ENCODE measurements at regions not wholly inside any gene's neighbourhood (a gene's known extent, or its start where the extent isn't known, plus 50 kb on each side); places are given as distances from the start of the nearest gene placed in this dataset.

DNA sequence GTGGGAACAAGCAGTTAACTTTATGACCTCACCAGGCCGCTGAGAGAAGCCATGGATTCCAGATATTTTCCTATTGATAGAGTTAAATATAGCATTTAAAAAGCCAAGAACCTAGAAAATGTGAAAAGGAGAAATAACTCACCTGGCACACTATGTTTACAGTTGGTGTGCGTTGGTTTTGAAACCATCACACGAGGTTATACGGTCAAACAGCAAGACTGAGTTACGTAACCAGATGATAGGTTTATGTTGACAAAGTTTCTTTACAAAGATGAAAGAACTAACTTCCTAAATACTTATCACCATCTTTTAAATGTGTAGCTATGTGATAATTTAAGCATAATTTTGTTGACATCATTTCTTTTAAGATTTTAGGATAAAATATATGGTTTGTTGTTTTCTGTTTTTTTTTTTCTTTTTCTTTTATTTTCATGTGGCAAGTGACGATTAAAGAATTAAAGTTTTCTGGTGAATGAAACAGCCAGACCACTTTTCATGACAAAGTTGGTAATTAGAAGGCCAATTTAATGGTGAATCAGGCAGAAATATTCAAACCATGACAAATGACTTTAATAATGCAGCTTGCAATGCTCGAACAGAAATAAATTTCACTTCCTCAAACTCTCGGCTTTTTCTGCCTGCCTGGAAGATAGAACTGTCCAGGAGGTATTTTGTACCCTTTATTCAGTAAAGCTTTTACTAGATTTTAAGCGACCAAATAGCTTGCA lies 339.1 kb upstream of the OBI1 start:
- in situ Hi-C loops (cut with MboI; ENCODE audit: low sequenced_read_pairs): no loop called here

DNA sequence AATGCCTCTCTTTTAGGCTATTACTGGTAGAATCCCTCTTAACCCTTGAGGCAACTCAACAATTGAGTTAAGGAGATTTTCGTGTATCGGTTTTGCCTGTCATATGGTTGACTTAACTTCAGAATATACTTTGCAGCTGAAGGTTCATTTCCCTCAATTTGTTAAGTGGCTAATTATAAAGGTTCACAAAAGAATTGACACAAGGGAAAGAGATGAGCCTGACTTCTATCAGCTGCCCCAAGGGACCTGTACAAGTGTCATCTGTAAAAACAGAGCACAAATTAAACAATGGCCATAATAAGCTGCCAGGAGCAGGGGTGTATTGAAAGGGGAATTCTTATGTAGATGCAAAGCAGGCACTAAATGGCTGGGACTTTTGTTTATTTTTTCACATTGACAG lies 334.8 kb upstream of the OBI1 start:
- in situ Hi-C loops (cut with MboI; ENCODE audit: low sequenced_read_pairs): no loop called here

GRCh38 chr13:78981913-78982312 lies 323.0 kb upstream of the OBI1 start:
- in situ Hi-C loops (cut with MboI; ENCODE audit: low sequenced_read_pairs): no loop called here

GRCh38 chr13:78979349-78979748 lies 320.4 kb upstream of the OBI1 start:
- in situ Hi-C loops (cut with MboI; ENCODE audit: low sequenced_read_pairs): loop anchor here (5.0 kb wide), 1 partner anchor 837 kb away; no protein-coding TSS in a partner anchor

DNA sequence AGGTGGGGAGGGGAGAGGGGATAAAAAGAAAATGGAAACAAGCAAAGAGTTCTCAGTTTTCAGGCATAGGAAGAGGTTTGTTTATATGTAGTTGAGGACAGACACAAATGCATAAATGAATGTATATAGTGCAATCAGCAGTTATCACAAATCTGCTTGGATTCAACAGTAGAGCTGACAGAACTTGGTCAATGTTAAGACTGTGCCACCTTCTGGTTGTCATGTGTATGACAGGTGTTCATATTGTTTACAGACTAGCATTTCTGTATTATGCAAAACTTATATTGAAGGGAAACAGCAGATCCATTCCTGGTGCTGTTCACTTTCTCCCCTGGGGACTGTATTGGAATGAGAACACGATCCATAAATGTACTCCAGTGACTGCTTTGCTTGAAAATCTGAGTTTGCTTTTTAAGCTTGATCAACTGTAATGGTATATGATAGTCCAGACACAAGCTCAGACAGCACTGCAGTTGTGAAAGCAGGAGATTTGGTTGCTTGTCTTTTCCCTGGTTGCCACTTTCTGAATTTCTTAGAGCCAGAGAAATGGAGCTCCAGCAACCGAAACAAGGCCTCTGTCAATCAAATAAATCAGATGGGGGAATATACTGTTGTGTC lies 319.5 kb upstream of the OBI1 start:
- in situ Hi-C loops (cut with MboI; ENCODE audit: low sequenced_read_pairs): loop anchor here (5.0 kb wide), 1 partner anchor 836 kb away; no protein-coding TSS in a partner anchor

DNA sequence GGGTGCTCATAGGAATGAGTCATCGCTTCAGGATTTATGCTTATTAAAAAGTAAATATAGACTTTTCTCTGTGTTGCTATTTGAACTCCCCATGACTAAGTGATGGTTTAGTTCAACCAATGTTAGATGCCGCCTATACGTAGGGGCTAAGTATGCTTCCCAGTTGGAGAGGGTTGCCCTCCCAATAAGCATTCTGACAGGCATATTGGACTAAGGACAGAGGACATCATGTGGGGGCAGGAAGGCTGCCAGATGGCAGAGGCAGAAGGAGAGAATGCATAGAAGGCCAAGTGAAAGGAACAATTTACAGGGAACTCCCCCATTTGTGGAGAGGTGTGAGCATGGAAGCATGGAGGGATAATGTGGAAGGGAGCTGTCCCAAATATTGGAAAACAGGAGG lies 318.4 kb upstream of the OBI1 start:
- in situ Hi-C loops (cut with MboI; ENCODE audit: low sequenced_read_pairs): loop anchor here (5.0 kb wide), 1 partner anchor 835 kb away; no protein-coding TSS in a partner anchor

GRCh38 chr13:78976696-78977095 lies 317.7 kb upstream of the OBI1 start:
- in situ Hi-C loops (cut with MboI; ENCODE audit: low sequenced_read_pairs): loop anchor here (5.0 kb wide), 1 partner anchor 834 kb away; no protein-coding TSS in a partner anchor

- in situ Hi-C loops (cut with MboI; ENCODE audit: low sequenced_read_pairs): no loop called here
Measured at GRCh38 chr13:78972561-78972960, 313.6 kb upstream of the OBI1 start.

DNA sequence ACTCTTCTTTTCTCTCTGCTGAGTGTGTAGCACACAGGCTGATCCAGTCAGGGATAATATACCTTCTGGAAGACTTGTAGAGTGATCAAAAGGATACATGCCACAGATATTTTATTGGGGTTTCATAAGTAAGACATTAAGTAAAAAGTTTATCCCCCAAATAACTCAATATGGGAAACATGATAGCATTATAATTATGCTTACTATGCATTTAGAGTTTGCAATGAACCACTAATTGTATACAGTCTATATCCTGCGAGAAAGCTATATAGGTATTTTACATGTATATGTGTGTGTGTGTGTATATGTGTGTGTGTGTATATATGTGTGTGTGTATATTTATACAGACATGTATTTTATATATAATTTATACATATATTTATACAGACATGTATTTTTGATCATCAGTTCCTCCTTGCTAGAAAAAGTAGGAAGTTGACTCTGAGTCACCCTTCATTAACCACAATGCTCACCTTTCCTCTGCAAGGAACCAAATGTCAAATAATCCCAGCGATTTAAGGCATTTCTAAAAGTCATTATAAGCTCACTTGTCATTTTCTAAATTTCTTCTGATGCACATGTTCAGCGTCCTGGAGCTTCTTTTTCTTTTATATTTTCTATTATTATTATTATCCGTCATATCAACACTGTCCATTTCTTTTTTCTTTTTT lies 312.5 kb upstream of the OBI1 start:
- in situ Hi-C loops (cut with MboI; ENCODE audit: low sequenced_read_pairs): no loop called here

- in situ Hi-C loops (cut with MboI; ENCODE audit: low sequenced_read_pairs): no loop called here
Measured at GRCh38 chr13:78960881-78961280, 301.9 kb upstream of the OBI1 start.

- in situ Hi-C loops (cut with MboI; ENCODE audit: low sequenced_read_pairs): no loop called here
Measured at GRCh38 chr13:78958006-78958405, 299.1 kb upstream of the OBI1 start.

DNA sequence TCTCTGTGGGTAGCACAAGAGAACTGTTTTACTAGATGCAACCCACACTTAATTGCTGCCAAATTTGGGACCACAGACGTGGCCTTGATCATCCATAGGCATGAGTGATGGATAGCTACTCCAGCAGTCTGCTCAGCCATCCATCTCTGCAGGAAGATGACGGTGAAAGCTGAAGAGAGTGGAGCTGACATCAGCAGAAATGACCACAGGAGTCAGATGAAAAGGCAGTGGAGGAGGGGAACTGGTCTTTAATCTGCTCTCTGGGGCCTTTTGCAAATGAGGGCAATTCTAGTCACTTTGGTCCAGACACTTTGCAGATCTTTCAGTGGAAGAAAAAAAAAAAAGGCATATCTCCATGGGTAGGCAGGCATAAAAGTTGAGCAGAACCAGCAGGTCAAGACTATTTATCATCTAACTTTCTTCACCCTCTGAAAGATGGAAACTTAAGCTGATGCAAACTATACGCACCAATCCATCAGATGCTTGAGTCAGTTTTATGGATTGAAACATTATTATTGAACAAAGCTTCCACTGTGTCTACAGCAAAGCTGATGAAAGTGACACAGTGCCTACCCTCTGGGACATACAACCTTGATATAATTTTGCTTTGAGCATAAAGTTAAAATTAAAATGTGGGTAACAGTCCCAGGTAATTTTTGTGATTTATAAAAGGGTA lies 281.6 kb upstream of the OBI1 start:
- in situ Hi-C loops (cut with MboI; ENCODE audit: low sequenced_read_pairs): no loop called here

DNA sequence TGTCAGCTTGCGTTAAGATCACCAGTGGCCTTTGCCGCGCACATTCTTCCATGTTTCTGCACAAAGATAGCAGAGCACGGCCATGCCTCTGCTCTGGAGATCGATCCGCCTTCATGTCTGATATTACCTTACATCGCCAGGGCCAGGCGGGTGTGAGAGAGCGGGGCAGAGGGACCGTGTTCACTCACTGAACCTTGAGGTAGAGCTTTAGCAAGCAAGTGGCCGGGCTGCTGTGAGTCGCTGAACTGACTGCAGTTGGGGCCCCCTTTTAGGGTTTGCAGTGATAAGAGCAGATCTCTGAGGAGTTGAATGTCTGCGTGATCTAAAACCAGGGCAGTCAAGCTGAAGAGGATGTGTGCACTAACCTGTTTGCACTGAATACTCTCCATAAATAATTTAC lies 275.4 kb upstream of the OBI1 start:
- in situ Hi-C loops (cut with MboI; ENCODE audit: low sequenced_read_pairs): no loop called here

GRCh38 chr13:78915015-78915414 lies 256.1 kb upstream of the OBI1 start:
- in situ Hi-C loops (cut with MboI; ENCODE audit: low sequenced_read_pairs): no loop called here

GRCh38 chr13:78913656-78914055 lies 254.7 kb upstream of the OBI1 start:
- in situ Hi-C loops (cut with MboI; ENCODE audit: low sequenced_read_pairs): no loop called here

DNA sequence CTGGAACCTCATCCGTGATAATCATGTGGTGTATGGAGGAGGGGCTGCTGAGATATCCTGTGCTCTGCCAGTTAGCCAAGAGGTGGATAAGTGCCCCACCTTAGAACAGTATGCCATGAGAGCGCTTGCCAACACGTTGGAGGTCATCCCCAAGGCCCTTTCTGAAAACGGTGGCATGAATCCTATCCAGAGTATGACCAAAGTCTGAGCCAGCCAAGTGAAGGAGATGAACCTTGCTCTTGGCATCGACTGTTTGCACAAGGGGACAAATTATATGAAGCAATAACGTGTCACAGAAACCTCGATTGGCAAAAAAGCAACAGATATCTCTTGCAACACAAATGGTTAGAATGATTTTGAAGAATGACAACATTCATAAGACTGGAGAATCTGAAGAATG lies 251.2 kb upstream of the OBI1 start:
- in situ Hi-C loops (cut with MboI; ENCODE audit: low sequenced_read_pairs): no loop called here

DNA sequence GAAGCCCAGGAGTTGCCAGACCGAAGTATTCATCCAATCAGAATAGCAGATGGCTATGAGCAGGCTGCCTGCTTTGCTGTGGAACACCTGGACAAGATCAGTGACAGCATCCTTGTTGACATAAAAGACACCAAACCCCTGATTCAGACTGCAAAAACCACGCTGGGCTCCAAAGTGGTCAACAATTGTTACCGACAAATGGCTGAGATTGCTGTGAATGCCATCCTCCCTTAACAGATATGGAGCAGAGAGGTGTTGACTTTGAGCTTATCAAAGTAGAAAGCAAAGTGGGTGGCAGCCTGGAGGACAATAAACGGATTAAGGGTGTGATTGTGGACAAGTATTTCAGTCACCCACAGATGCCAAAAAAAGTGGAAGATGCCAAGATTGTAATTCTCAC lies 250.3 kb upstream of the OBI1 start:
- in situ Hi-C loops (cut with MboI; ENCODE audit: low sequenced_read_pairs): no loop called here

DNA sequence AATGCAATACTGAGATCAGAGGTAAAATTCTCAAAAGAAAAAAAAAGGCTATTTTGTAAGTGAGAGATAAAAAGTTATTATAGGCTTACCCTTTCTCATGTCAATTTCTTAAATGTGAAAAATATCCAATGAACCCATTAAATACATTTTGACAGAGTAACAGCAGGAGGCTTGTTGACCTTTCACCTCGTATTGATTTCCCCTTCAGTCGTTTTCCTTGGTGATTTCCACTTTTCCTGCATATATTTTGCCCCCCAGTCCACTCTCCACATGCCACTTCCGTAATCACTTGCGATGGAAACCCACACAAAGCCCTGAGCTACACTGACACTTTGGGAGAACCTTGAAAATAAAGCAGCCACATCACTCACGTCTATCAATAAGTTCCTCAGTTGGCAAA lies 248.1 kb upstream of the OBI1 start:
- in situ Hi-C loops (cut with MboI; ENCODE audit: low sequenced_read_pairs): no loop called here

GRCh38 chr13:78897200-78897599 lies 238.2 kb upstream of the OBI1 start:
- in situ Hi-C loops (cut with MboI; ENCODE audit: low sequenced_read_pairs): no loop called here

GRCh38 chr13:78884571-78884970 lies 225.6 kb upstream of the OBI1 start:
- in situ Hi-C loops (cut with MboI; ENCODE audit: low sequenced_read_pairs): no loop called here

- in situ Hi-C loops (cut with MboI; ENCODE audit: low sequenced_read_pairs): no loop called here
Measured at GRCh38 chr13:78881751-78882150, 222.8 kb upstream of the OBI1 start.

All from HL-60/S4 treated with phorbol 12-myristate 13-acetate at 8.2 ng/mL for 4 days and 3 days (cell line).